Stimulated activated naive CD4-positive, alpha-beta T cell treated with Interleukin-2 at 50 U/mL for 16 hours (primary cell): ENCODE measurements at regions not wholly inside any gene's neighbourhood (a gene's known extent, or its start where the extent isn't known, plus 50 kb on each side); places are given as distances from the start of the nearest gene placed in this dataset.

Experiments
- DNase-seq: peaks from one replicate; lab custom pipeline; 2025; lab: John Stamatoyannopoulos, UW

- no peak for DNase-seq
These were observed 51.0 kb upstream of the CD93 start for GRCh38 chr20:23136893-23137745.

GRCh38 chr20:23135449-23136420 lies 49.6 kb upstream of the CD93 start:
- DNase-seq: no peak
